ENCODE measurements at regions not wholly inside any gene's neighbourhood (a gene's known extent, or its start where the extent isn't known, plus 50 kb on each side); places are given as distances from the start of the nearest gene placed in this dataset.

- no peak for TF ChIP-seq EP300 (IDR thresholded peaks at IDR 0.05)
- TF ChIP-seq, protein P1, sequence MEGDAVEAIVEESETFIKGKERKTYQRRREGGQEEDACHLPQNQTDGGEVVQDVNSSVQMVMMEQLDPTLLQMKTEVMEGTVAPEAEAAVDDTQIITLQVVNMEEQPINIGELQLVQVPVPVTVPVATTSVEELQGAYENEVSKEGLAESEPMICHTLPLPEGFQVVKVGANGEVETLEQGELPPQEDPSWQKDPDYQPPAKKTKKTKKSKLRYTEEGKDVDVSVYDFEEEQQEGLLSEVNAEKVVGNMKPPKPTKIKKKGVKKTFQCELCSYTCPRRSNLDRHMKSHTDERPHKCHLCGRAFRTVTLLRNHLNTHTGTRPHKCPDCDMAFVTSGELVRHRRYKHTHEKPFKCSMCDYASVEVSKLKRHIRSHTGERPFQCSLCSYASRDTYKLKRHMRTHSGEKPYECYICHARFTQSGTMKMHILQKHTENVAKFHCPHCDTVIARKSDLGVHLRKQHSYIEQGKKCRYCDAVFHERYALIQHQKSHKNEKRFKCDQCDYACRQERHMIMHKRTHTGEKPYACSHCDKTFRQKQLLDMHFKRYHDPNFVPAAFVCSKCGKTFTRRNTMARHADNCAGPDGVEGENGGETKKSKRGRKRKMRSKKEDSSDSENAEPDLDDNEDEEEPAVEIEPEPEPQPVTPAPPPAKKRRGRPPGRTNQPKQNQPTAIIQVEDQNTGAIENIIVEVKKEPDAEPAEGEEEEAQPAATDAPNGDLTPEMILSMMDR (IDR thresholded peaks at IDR 0.05), result no peak
Observed at GRCh38 chr4:188423039-188423438, 283.8 kb downstream of the TRIML1 start.
